ENCODE measurements at regions not wholly inside any gene's neighbourhood (a gene's known extent, or its start where the extent isn't known, plus 50 kb on each side); places are given as distances from the start of the nearest gene placed in this dataset.

DNA sequence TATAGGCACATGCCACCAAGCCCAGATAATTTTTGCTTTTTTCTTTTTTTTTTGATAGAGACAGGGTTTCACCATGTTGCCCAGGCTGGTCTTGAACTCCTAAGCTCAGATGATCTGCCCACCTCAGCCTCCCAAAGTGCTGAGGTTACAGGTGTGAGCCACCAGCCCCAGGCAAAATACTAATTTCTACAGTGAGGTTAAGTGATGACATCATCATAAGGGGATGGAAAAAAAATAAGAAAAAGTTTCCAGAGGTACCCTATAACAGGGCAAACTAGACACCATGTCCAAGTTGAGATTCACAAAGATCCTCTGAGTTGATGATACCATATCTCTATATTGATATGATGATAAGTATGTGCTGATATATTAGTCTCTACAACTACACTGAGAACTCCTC lies 163.7 kb upstream of the ACVR2A start:
- DNase-seq (ENCODE audit: low read depth in 1 of 2, low spot score in 1 of 2) = no peak
- Histone ChIP-seq H3K27ac (no peak overlapping the region), H3K4me3 (no peak overlapping the region), H3K4me1 (ENCODE audit: low read depth) (no peaks in the 10 kb centered on the region), H3K36me3 (no peaks in the 10 kb centered on the region), H3K9me3 (ENCODE audit: low read depth) (no peaks in the 10 kb centered on the region), H3K27me3 (no peaks in the 10 kb centered on the region)
- no peak for TF ChIP-seq CTCF (IDR thresholded peaks at IDR 0.05; ENCODE audit: low read depth, low read length)

DNA sequence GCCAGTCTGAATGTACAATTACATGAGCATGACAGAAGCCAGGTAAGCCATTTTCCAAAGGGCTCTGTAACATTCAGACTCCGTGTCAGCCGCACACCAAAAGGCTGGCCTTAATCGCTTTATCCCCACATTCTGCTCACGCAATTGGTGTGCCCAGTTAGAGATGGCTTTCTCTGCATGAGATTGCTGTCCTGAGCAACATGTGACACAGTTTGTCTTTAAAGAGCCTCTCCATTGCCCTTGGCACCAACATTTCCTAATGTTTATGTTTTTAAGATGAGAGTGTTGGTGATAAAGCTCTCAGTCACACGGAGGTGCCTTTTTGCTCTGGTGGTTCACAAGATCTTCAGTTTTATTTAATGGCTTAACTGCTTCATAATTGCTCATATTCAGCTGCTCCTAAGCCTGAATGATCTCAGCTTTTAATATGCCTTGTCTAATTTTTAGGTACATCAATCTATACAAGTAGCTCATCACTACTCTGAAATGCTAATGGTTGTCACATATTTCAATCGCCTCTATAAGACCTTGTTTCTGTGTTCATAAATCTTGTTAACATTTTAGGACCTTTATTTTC lies 164.8 kb upstream of the ACVR2A start:
- no peak for TF ChIP-seq CTCF (IDR thresholded peaks at IDR 0.05; ENCODE audit: low read depth, low read length)
- H3K27ac ChIP-seq = no peak overlapping the region

GRCh38 chr2:147679191-147679954 lies 165.5 kb upstream of the ACVR2A start:
- Histone ChIP-seq H3K27ac (no peak overlapping the region), H3K9me3 (ENCODE audit: low read depth) (no peaks in the 10 kb centered on the region), H3K27me3 (no peaks in the 10 kb centered on the region), H3K36me3 (no peaks in the 10 kb centered on the region), H3K4me1 (ENCODE audit: low read depth) (no peaks in the 10 kb centered on the region), H3K4me3 (no peak overlapping the region)
- no peak for TF ChIP-seq CTCF (IDR thresholded peaks at IDR 0.05; ENCODE audit: low read depth, low read length)
- no peak for DNase-seq (ENCODE audit: low read depth in 1 of 2, low spot score in 1 of 2)

More for the DNA sequence above, 164.8 kb upstream of the ACVR2A start:
- Histone ChIP-seq H3K27me3 (no peaks in the 10 kb centered on the region), H3K4me3 (no peak overlapping the region), H3K9me3 (ENCODE audit: low read depth) (no peaks in the 10 kb centered on the region), H3K36me3 (no peaks in the 10 kb centered on the region), H3K4me1 (ENCODE audit: low read depth) (no peaks in the 10 kb centered on the region)
- DNase-seq (ENCODE audit: low read depth in 1 of 2, low spot score in 1 of 2) = no peak

- H3K4me3 ChIP-seq = no peak overlapping the region
- no peak for TF ChIP-seq CTCF (IDR thresholded peaks at IDR 0.05; ENCODE audit: low read depth, low read length)
- H3K36me3 ChIP-seq = no peaks in the 10 kb centered on the region
- no peak for DNase-seq (ENCODE audit: low read depth in 1 of 2, low spot score in 1 of 2)
- H3K27me3 ChIP-seq = no peaks in the 10 kb centered on the region
- no peak overlapping the region for H3K27ac ChIP-seq
- no peaks in the 10 kb centered on the region for H3K4me1 ChIP-seq (ENCODE audit: low read depth)
- H3K9me3 ChIP-seq (ENCODE audit: low read depth) = no peaks in the 10 kb centered on the region
Measured at GRCh38 chr2:147665105-147665504, 179.7 kb upstream of the ACVR2A start.

- Histone ChIP-seq H3K27me3 (no peaks in the 10 kb centered on the region), H3K4me3 (no peak overlapping the region), H3K9me3 (ENCODE audit: low read depth) (no peaks in the 10 kb centered on the region), H3K4me1 (ENCODE audit: low read depth) (no peaks in the 10 kb centered on the region), H3K27ac (no peak overlapping the region), H3K36me3 (no peaks in the 10 kb centered on the region)
- TF ChIP-seq CTCF (IDR thresholded peaks at IDR 0.05; ENCODE audit: low read depth, low read length) = no peak
- DNase-seq (ENCODE audit: low read depth in 1 of 2, low spot score in 1 of 2) = no peak
Measured at GRCh38 chr2:147663962-147664361, 180.9 kb upstream of the ACVR2A start.
